Umbilical cord (tissue), 1 donor: ENCODE measurements at regions not wholly inside any gene's neighbourhood (a gene's known extent, or its start where the extent isn't known, plus 50 kb on each side); places are given as distances from the start of the nearest gene placed in this dataset.
"Not testable (repeated sequence)": the region's sequence is repeated elsewhere in the genome, so short reads cannot be mapped to it uniquely, and the experiment has no call there.

ENCODE experiments used
- DNase-seq: peaks from one replicate; pipeline ENCODE4 v3.0.0-alpha.2; 2015; ENCODE audit warnings: low spot score

DNA sequence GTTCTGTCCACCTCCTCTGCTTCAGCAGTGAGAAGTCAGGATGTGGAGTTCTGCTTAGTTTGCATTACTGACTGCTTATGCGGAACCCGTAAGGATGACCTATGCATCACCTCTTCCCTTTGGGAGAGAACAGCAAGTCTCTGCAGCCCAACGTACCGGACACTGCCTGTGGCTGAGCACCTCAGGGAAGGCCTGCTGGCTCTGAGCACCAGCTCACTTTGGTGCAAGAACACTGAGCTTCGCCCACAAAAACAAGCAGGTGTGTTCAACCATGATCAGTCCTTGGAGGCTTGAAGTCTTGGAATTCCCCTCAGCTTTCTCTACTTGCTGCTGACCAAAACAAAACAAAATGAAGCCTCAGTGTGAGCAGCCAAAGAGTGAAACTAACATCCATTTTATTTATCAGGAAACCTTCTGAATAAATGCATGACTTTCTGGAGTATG, 52.7 kb upstream of the NCK2 start:
- no peak for DNase-seq

DNA sequence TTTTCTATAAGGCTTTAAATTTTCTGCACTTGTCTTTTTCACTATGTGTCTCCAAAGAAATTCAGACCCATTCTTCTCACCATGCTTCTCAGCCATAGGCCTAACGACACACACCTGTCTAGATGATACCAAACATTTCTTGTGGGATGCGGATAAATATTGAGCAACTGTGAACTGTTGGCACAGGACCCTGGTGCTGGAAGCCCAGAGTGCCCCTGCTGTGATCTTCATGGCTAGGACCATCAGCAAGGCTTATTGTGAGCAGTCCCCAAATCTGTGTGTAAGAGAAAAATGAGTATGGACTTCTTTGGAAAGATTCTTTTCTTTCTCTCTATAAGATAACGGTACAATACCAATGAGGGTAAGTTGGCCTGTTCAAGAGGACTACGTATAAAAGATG, 54.1 kb upstream of the NCK2 start:
- DNase-seq = no peak

GRCh38 chr2:105689484-105689883, 55.2 kb upstream of the NCK2 start:
- DNase-seq = no peak

DNA sequence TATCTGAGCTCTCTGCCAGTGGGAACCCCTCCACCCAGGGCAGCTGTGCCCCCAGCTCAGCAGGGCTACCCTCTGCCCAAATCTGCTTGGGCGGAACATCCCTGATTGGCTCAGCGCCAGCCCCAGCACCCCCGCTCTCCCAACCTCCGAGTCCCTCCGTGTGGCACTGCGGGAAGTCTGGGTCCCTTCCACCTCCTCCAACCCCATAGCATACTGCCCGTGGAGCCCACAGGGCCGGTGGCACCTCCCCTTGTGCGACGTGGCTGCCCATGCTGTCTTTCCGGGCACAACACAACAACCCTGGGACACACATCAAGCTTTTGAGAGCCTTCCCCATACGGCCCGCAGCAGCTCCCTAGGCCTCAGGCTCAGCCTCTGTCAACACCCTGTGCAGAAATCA, 55.8 kb upstream of the NCK2 start:
- no peak for DNase-seq

GRCh38 chr2:105686588-105686987, 58.1 kb upstream of the NCK2 start:
- no peak for DNase-seq

DNA sequence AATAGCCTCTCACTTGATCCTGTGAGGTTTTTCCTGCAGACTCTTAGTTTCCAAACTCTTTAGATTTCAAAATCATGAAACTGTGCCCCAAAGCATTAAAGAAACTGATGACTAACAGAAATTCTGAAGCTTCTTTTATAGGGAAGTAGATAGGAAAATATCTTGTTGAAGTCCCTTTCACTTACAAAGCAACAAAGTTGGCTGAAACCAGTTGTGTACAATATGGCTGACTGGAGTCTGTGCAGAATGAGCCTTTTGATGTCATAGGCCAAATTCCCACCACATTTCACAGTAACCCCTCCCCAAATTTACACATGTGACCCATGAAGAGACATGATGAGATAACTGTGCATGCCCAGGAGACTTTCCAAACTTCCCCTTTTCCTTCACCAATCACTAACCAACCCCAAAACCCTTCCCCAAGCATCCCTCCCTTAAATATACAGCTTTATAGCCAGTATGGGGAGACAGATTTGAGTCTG, 61.7 kb upstream of the NCK2 start:
- DNase-seq = peak; percentile 61

GRCh38 chr2:105682401-105682800, 62.3 kb upstream of the NCK2 start:
- DNase-seq = no peak

- no peak for DNase-seq
Observed at GRCh38 chr2:105681927-105682326, 62.8 kb upstream of the NCK2 start.

GRCh38 chr2:105680357-105680756, 64.4 kb upstream of the NCK2 start:
- DNase-seq = no peak

GRCh38 chr2:105678346-105678745, 66.4 kb upstream of the NCK2 start:
- no peak for DNase-seq

DNA sequence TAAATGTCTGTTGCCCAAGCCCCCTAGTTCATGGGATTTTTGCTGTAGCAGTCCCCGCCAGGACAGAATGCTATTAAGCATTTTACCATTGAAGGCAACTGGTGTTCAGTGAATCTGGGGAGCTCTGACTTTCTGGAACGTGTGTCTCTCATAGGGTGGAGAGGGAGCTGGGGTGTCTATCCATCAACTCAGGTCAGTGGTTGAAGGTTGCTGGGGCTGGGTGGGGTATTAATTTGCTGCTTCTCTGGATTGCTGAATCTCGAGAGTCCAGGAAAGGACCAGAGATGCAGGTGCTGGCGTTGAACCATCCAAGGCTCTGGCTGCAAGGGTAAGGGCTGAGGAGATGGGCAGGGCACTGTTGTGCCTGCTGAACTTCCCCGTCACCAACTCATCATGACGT, 66.8 kb upstream of the NCK2 start:
- DNase-seq = no peak

DNA sequence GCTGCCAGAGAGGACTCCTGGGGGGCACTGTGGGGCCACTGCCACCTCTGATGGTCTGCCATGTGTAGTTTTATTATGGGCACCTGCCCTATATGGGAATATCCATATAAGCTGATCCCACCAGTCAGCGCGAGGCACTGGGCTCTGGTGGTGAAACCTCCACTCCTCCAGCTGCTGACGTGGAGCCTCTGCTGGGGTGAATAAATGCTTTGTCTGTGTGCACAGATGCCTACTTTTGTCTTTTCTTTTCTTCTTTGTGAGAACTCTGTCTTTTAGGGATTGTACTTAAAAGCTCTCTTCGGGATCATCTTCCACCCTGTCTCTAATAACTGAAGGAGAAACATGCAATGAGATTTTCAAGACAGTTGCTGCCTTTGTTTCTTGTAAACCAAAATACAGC, 68.9 kb upstream of the NCK2 start:
- DNase-seq = no peak

DNA sequence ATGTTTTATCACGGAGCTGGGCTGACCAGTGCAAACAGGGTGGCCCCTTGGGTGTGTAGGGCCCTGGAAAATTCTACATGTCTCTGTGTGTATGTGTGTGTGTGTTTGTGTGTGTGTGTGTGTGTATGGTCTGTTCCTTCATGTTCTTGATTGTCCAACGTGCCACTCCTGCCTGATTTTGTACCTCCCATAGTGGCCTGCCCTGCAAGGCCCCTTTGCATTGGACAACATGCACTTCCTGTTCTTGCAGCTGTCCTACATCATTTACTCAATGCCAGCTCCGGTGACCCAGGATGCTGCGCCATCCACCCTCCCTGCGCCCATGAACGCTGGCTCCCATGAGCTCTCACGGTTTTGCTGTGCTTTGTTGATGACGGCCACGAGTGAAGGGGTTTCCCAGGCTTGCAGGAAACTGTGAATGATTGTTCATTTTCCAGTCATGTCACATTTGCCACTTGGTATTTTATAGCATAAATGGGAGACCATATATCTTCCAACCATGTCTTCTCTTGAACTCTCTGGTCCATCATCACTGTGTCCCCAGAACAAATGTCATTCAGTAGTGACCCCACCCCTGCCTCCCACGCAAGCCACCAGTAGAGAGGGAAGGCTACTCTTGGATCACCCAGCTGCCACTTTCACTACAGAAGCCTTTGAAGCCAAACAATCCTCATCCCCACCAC, 69.7 kb upstream of the NCK2 start:
- DNase-seq = no peak

- DNase-seq = no peak
Observed at GRCh38 chr2:105674401-105674800, 70.3 kb upstream of the NCK2 start.

GRCh38 chr2:105671156-105671555, 73.6 kb upstream of the NCK2 start:
- DNase-seq = no peak

DNA sequence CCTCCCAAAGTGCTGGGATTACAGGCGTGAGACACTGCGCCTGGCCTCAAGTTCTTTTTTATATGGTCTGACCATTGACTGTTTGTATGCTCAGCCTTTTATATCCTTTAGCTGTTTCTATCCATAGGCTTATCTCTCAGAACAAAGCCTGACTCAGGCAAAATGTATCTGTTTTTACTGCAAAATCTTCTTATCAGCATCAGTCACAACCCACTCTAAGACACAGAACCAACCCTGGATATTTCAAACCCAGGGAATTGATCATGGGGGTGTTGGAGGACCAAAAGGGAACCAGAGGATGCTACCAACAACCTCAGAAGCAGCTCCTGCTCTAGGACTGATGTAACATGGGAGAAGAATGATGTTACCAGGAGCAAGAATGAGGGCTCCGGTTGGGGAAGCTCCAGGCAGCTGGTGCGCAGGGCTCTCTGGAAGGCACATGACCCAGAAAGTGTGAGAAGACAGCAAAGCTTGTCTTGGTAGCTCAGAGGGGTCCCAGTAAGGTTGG, 75.3 kb upstream of the NCK2 start:
- DNase-seq = peak; percentile 21

DNA sequence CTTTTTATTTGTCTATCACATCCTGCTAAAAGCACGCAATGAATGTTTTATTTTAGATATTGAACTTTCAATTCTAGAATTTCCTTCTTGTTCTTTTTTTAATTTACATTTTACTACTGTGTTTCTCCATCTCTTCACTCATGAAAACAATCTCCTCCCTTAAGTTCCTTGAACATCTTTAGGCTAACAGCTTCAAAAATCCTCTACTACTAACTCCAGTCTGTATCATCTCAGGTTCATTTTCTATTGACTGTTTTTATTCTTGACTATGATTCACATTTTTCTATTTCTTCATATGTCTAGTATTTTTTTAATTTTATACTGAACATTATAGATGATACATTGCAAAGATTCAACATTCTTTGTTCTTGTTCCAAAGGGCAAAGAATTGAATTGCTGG, 79.2 kb upstream of the NCK2 start:
- no peak for DNase-seq

- DNase-seq = no peak
Observed at GRCh38 chr2:105660489-105660888, 84.2 kb upstream of the NCK2 start.

DNA sequence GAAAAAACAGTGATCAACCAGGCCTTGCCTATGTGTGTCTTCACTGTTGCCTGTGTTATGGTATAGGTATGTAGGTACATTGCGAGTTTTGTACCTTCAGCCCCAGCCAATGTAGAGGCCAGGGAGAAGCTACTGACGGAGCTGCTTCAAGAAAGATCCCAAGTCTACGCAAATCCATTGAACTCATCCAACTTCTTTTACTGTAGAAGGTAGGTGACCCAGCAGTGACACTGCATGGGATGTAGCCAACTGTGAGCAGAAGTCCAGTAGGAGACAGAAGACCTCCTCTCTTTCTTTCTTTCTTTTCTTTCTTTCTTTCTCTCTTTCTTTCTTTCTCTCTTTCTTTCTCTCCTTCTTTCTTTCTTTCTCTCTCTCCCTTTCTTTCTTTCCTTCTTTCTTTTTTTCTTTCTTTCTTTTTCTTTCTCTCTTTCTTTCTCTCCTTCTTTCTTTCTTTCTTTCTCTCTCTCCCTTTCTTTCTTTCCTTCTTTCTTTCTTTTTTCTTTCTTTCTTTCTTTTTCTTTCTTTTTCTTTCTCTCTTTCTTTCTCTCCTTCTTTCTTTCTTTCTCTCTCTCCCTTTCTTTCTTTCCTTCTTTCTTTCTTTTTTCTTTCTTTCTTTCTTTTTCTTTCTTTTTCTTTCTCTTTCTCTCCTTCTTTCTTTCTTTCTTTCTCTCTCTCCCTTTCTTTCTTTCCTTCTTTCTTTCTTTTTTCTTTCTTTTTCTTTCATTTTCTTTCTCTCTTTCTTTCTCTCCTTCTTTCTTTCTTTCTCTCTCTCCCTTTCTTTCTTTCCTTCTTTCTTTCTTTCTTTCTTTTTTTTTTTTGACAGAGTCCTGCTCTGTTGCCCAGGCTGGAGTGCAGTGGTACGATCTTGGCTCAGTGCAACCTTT, 88.7 kb upstream of the NCK2 start:
- DNase-seq = not testable (repeated sequence)

- no peak for DNase-seq
Observed at GRCh38 chr2:105655244-105655643, 89.5 kb upstream of the NCK2 start.

GRCh38 chr2:105654474-105655004, 90.2 kb upstream of the NCK2 start:
- DNase-seq = peak; percentile 15

DNA sequence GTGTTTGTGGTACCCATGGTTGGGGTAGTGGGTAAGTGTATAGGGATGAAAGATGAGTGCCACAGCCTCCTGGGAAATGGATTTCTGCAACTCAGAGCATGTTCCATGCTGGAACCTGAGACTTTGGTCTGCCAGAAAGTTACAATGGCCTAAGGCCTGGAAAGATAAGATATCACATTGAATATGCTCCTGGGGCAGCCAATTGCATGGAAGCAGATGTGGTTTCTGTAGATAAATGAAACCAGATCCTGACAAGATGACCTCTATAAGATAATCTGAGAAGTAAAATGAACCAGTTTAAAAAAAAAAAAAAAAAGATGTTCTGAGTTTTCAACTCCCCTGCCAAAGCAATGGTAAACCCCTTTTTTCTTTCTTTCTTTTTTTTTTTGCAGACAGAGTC, 91.4 kb upstream of the NCK2 start:
- DNase-seq = no peak
